ENCODE measurements at regions not wholly inside any gene's neighbourhood (a gene's known extent, or its start where the extent isn't known, plus 50 kb on each side); places are given as distances from the start of the nearest gene placed in this dataset.

DNA sequence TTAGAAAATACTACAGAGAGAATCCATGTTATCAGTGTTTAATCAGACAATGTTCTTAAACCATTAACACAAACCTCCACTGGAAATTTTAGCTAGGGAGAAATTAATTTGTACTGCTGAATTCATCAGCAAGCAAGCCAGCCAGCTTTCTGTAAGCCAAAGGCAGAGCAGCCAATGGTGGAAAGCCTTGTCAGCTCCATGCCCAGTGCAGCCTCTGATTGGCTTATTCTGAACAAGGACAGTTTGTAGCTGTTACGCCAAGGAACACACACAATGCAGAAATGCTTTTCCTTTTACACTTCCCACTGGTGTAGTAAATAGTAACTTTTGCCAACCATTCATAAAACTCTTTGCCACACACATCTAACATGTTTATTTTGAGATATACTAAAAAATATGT, 265.0 kb downstream of the TENT5A start:
- Histone ChIP-seq H3K9ac (ENCODE audit: low read length) (no peak overlapping the region), H3K4me1 (ENCODE audit: insufficient read depth, low read length, severe bottlenecking) (no peaks in the 10 kb centered on the region), H3K4me3 (ENCODE audit: low read depth, low read length, poor library complexity, severe bottlenecking) (no peak overlapping the region), H3F3A (ENCODE audit: insufficient read depth, low read length) (no peaks in the 10 kb centered on the region), H3K4me2 (ENCODE audit: low read length) (no peak overlapping the region), H3K9me2 (ENCODE audit: low read depth, low read length) (no peaks in the 10 kb centered on the region), H3K36me3 (ENCODE audit: insufficient read depth, low read length) (no peaks in the 10 kb centered on the region), H2AFZ (ENCODE audit: low read length) (no peak overlapping the region), H3K9me3 (ENCODE audit: low read length) (no peaks in the 10 kb centered on the region), H3K27ac (ENCODE audit: low read depth, low read length, poor library complexity, severe bottlenecking) (no peak overlapping the region), H3K27me3 (ENCODE audit: insufficient read depth, low read length) (no peaks in the 10 kb centered on the region), H4K20me1 (ENCODE audit: insufficient read depth, low read length) (no peaks in the 10 kb centered on the region), H3K79me2 (ENCODE audit: insufficient read depth, low read length) (no peaks in the 10 kb centered on the region)
- TF ChIP-seq, protein P1, sequence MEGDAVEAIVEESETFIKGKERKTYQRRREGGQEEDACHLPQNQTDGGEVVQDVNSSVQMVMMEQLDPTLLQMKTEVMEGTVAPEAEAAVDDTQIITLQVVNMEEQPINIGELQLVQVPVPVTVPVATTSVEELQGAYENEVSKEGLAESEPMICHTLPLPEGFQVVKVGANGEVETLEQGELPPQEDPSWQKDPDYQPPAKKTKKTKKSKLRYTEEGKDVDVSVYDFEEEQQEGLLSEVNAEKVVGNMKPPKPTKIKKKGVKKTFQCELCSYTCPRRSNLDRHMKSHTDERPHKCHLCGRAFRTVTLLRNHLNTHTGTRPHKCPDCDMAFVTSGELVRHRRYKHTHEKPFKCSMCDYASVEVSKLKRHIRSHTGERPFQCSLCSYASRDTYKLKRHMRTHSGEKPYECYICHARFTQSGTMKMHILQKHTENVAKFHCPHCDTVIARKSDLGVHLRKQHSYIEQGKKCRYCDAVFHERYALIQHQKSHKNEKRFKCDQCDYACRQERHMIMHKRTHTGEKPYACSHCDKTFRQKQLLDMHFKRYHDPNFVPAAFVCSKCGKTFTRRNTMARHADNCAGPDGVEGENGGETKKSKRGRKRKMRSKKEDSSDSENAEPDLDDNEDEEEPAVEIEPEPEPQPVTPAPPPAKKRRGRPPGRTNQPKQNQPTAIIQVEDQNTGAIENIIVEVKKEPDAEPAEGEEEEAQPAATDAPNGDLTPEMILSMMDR (IDR thresholded peaks at IDR 0.05; ENCODE audit: low read length): no peak
- TF ChIP-seq EZH2 (IDR thresholded peaks at IDR 0.05; ENCODE audit: borderline replicate concordance, low read length): no peak

DNA sequence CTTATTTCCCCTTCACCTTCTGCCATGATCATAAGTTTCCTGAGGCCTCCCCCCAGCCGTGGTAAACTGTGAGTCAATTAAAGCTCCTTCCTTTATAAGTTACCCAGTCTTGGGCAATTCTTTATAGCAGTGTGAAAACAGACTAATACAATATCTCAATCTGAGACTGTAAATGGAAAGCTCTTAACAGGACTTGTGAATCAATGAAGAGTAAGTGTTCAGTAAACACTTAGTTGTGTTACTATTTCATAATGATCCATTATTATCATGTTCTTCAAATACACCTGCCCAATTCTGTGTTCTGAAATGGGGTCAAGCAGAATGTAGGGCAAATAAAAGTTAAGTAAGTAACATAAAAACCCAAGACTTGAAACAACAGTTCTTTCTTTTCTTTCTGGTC, 266.2 kb downstream of the TENT5A start:
- TF ChIP-seq EZH2 (IDR thresholded peaks at IDR 0.05; ENCODE audit: borderline replicate concordance, low read length): no peak
- TF ChIP-seq, protein P1 (IDR thresholded peaks at IDR 0.05; ENCODE audit: low read length): no peak

DNA sequence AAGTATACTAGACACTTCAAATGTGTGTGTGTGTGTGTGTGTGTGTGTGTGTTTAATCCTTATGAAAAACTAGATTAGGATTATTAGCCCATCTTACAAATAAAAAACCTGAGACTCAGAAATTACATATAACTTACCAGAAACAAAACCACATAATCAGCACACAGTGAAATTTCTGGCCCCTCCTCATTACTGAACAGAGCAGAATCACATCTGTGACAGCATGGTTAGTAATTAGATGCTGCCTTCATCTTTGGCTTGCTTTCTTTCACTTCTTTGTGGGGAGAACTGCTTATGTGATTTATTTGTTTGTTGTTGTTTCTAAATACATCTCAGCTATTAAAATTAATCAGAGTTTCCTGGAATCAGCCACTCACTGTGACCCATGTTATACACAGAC, 267.1 kb downstream of the TENT5A start:
- H3K9me2 ChIP-seq (ENCODE audit: low read depth, low read length): no peaks in the 10 kb centered on the region
- no peaks in the 10 kb centered on the region for H3K79me2 ChIP-seq (ENCODE audit: insufficient read depth, low read length)
- no peaks in the 10 kb centered on the region for H3F3A ChIP-seq (ENCODE audit: insufficient read depth, low read length)
- H3K27ac ChIP-seq (ENCODE audit: low read depth, low read length, poor library complexity, severe bottlenecking): no peak overlapping the region
- TF ChIP-seq EZH2 (IDR thresholded peaks at IDR 0.05; ENCODE audit: borderline replicate concordance, low read length): no peak
- TF ChIP-seq, protein P1 (IDR thresholded peaks at IDR 0.05; ENCODE audit: low read length): no peak
- H3K27me3 ChIP-seq (ENCODE audit: insufficient read depth, low read length): no peaks in the 10 kb centered on the region
- H3K9me3 ChIP-seq (ENCODE audit: low read length): no peaks in the 10 kb centered on the region
- no peak overlapping the region for H3K9ac ChIP-seq (ENCODE audit: low read length)
- no peaks in the 10 kb centered on the region for H4K20me1 ChIP-seq (ENCODE audit: insufficient read depth, low read length)
- H2AFZ ChIP-seq (ENCODE audit: low read length): no peak overlapping the region
- no peaks in the 10 kb centered on the region for H3K4me1 ChIP-seq (ENCODE audit: insufficient read depth, low read length, severe bottlenecking)
- no peaks in the 10 kb centered on the region for H3K36me3 ChIP-seq (ENCODE audit: insufficient read depth, low read length)
- no peak overlapping the region for H3K4me2 ChIP-seq (ENCODE audit: low read length)
- no peak overlapping the region for H3K4me3 ChIP-seq (ENCODE audit: low read depth, low read length, poor library complexity, severe bottlenecking)

More for the DNA sequence above, 266.2 kb downstream of the TENT5A start:
- no peaks in the 10 kb centered on the region for H3F3A ChIP-seq (ENCODE audit: insufficient read depth, low read length)
- H3K79me2 ChIP-seq (ENCODE audit: insufficient read depth, low read length): no peaks in the 10 kb centered on the region
- no peak overlapping the region for H2AFZ ChIP-seq (ENCODE audit: low read length)
- no peak overlapping the region for H3K9ac ChIP-seq (ENCODE audit: low read length)
- H3K27ac ChIP-seq (ENCODE audit: low read depth, low read length, poor library complexity, severe bottlenecking): no peak overlapping the region
- H3K9me3 ChIP-seq (ENCODE audit: low read length): no peaks in the 10 kb centered on the region
- no peaks in the 10 kb centered on the region for H3K9me2 ChIP-seq (ENCODE audit: low read depth, low read length)
- H3K4me2 ChIP-seq (ENCODE audit: low read length): no peak overlapping the region
- H4K20me1 ChIP-seq (ENCODE audit: insufficient read depth, low read length): no peaks in the 10 kb centered on the region
- H3K4me3 ChIP-seq (ENCODE audit: low read depth, low read length, poor library complexity, severe bottlenecking): no peak overlapping the region
- H3K36me3 ChIP-seq (ENCODE audit: insufficient read depth, low read length): no peaks in the 10 kb centered on the region
- H3K27me3 ChIP-seq (ENCODE audit: insufficient read depth, low read length): no peaks in the 10 kb centered on the region
- no peaks in the 10 kb centered on the region for H3K4me1 ChIP-seq (ENCODE audit: insufficient read depth, low read length, severe bottlenecking)

Data from OCI-LY1 (cell line).